ENCODE measurements at regions not wholly inside any gene's neighbourhood (a gene's known extent, or its start where the extent isn't known, plus 50 kb on each side); places are given as distances from the start of the nearest gene placed in this dataset.
"Not testable (repeated sequence)": the region's sequence is repeated elsewhere in the genome, so short reads cannot be mapped to it uniquely, and the experiment has no call there.

DNA sequence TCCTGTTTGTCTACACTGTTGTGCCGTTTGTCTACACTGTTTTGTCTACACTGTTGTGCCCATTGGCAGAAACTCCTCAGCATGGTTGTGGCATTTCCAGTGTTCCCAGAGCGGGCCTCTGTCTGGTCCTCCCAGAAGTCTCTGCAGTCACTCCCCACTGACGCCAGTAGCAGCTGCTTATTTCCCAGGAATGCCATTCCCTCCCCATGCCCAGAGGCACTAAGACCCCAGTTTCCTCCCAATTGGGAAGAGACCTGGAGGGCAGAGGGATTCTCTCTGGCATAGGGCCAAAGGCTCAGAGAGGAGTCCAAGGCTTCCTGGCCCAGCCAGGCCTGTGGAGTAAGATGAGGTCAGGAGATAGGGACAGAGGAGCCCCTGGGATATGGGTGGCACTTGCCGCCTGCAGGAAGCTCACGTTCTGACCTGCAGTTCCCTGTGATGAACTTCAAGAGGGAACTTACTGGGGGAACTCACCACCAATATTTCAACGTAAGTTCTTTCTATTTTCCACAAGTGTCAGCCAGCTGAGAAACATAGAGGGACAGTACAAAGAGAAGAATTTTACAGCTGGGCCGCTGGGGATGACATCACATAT, 69.1 kb downstream of the TNFAIP2 start:
- no peaks in the 10 kb centered on the region for H4K20me1 ChIP-seq (ENCODE audit: insufficient read depth, low read length, poor library complexity, severe bottlenecking)
- H3K27me3 ChIP-seq (ENCODE audit: insufficient read depth, low read length, poor library complexity, severe bottlenecking), result no peaks in the 10 kb centered on the region
- no peaks in the 10 kb centered on the region for H3K36me3 ChIP-seq (ENCODE audit: insufficient read depth, low read length)
- H2AFZ ChIP-seq (ENCODE audit: low read length), result no peak overlapping the region
- H3K9ac ChIP-seq (ENCODE audit: low read depth, low read length, poor library complexity, severe bottlenecking), result no peak overlapping the region
- H3K79me2 ChIP-seq (ENCODE audit: insufficient read depth, low read length), result no peaks in the 10 kb centered on the region
- no peak overlapping the region for H3K4me3 ChIP-seq (ENCODE audit: low read length, poor library complexity, severe bottlenecking)
- H3F3A ChIP-seq (ENCODE audit: low read depth), result no peaks in the 10 kb centered on the region
- no peaks in the 10 kb centered on the region for H3K9me2 ChIP-seq (replicated peaks; ENCODE audit: low read depth, low read length)
- TF ChIP-seq EZH2phosphoT487 (IDR thresholded peaks at IDR 0.05; ENCODE audit: borderline replicate concordance), result no peak
- TF ChIP-seq, protein P1, sequence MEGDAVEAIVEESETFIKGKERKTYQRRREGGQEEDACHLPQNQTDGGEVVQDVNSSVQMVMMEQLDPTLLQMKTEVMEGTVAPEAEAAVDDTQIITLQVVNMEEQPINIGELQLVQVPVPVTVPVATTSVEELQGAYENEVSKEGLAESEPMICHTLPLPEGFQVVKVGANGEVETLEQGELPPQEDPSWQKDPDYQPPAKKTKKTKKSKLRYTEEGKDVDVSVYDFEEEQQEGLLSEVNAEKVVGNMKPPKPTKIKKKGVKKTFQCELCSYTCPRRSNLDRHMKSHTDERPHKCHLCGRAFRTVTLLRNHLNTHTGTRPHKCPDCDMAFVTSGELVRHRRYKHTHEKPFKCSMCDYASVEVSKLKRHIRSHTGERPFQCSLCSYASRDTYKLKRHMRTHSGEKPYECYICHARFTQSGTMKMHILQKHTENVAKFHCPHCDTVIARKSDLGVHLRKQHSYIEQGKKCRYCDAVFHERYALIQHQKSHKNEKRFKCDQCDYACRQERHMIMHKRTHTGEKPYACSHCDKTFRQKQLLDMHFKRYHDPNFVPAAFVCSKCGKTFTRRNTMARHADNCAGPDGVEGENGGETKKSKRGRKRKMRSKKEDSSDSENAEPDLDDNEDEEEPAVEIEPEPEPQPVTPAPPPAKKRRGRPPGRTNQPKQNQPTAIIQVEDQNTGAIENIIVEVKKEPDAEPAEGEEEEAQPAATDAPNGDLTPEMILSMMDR (conservative IDR thresholded peaks at IDR 0.05; ENCODE audit: low read length), result no peak
- H3K4me2 ChIP-seq (ENCODE audit: low read depth, low read length, poor library complexity, severe bottlenecking), result no peak overlapping the region
- no peaks in the 10 kb centered on the region for H3K9me3 ChIP-seq (ENCODE audit: insufficient read depth, low read depth, low read length)
- H3K4me1 ChIP-seq (ENCODE audit: insufficient read depth, low read length, poor library complexity, severe bottlenecking), result no peaks in the 10 kb centered on the region

DNA sequence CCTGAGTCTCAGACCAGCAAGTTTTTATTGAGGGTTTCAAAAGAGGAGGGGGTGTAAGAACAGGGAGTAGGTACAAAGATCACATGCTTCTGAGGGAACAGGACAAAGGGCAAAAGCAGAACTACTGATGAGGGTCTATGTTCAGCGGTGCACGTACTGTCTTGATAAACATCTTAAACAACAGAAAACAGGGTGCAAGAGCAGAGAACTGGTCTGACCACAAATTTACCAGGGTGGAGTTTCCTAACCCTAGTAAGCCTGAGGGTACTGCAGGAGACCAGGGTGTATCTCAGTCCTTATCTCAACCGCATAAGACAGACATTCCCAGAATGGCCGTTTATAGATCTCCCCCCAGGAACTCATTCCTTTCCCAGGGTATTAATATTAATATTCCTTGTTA, 69.6 kb downstream of the TNFAIP2 start:
- H3K79me2 ChIP-seq (ENCODE audit: insufficient read depth, low read length); H3K36me3 ChIP-seq (ENCODE audit: insufficient read depth, low read length); H3K9me3 ChIP-seq (ENCODE audit: insufficient read depth, low read depth, low read length); H3K4me1 ChIP-seq (ENCODE audit: insufficient read depth, low read length, poor library complexity, severe bottlenecking); H3K9me2 ChIP-seq (replicated peaks; ENCODE audit: low read depth, low read length); H3K27me3 ChIP-seq (ENCODE audit: insufficient read depth, low read length, poor library complexity, severe bottlenecking); H3F3A ChIP-seq (ENCODE audit: low read depth); H2AFZ ChIP-seq (ENCODE audit: low read length); H3K9ac ChIP-seq (ENCODE audit: low read depth, low read length, poor library complexity, severe bottlenecking); H4K20me1 ChIP-seq (ENCODE audit: insufficient read depth, low read length, poor library complexity, severe bottlenecking); H3K4me2 ChIP-seq (ENCODE audit: low read depth, low read length, poor library complexity, severe bottlenecking); H3K4me3 ChIP-seq (ENCODE audit: low read length, poor library complexity, severe bottlenecking): not testable (repeated sequence)

DNA sequence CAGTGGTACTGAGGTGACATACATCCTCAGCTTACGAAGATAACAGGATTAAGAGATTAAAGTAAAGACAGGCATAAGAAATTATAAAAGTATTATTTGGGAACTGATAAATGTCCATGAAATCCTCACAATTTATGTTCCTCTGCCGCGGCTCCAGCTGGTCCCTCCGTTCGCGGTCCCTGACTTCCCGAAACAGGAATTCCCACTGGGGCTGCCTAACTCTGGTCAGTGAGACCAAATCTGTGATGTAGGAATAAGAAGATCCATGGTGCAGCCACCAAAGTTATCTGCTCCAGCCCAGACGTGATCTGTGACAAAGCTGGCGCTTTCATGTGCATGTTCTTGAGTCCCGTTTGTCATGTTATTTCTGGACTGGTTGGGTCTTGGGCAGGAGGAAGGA, 70.2 kb downstream of the TNFAIP2 start:
- not testable (repeated sequence) for H3K9ac ChIP-seq (ENCODE audit: low read depth, low read length, poor library complexity, severe bottlenecking); H3K4me3 ChIP-seq (ENCODE audit: low read length, poor library complexity, severe bottlenecking); H3K4me2 ChIP-seq (ENCODE audit: low read depth, low read length, poor library complexity, severe bottlenecking); H3K36me3 ChIP-seq (ENCODE audit: insufficient read depth, low read length); H3K27me3 ChIP-seq (ENCODE audit: insufficient read depth, low read length, poor library complexity, severe bottlenecking); H3K9me2 ChIP-seq (replicated peaks; ENCODE audit: low read depth, low read length); H3F3A ChIP-seq (ENCODE audit: low read depth); H3K4me1 ChIP-seq (ENCODE audit: insufficient read depth, low read length, poor library complexity, severe bottlenecking); H2AFZ ChIP-seq (ENCODE audit: low read length); H3K9me3 ChIP-seq (ENCODE audit: insufficient read depth, low read depth, low read length); H4K20me1 ChIP-seq (ENCODE audit: insufficient read depth, low read length, poor library complexity, severe bottlenecking); H3K79me2 ChIP-seq (ENCODE audit: insufficient read depth, low read length)

DNA sequence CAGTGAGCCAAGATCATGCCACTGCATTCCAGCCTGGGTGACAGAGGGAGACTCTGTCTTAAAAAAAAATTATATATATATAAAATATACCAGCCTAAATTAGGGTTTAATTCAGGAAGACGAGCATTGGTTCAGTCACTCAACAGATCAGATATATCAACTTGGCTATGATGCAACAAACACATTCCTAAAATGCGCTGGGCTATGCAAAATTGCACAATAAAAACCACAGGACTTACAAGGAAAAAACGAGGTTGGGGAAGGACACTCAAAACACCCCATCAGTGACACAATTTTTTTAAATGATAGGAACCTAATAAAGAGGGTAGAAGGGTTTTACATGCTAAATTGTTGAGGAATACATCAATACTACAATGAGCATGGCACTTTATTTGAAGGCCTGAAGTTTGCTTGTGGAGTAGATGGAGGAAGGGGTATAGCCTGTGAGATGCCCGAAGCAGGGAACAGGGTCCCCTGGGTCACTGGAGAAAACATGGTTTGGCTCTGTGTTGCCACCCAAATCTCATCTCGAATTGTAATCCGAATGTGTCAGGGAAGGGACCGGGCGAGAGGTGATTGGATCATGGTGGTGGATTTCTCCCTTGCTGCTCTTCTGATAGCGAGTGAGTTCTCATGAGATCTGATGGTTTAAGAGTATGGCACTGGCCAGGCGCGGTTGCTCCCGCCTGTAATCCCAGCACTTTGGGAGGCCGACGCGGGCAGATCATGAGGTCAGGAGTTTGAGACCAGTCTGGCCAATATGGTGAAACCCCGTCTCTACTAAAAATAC, 71.2 kb downstream of the TNFAIP2 start:
- H3K79me2 ChIP-seq (ENCODE audit: insufficient read depth, low read length), result no peaks in the 10 kb centered on the region
- no peaks in the 10 kb centered on the region for H3F3A ChIP-seq (ENCODE audit: low read depth)
- no peaks in the 10 kb centered on the region for H4K20me1 ChIP-seq (ENCODE audit: insufficient read depth, low read length, poor library complexity, severe bottlenecking)
- H3K9me2 ChIP-seq (replicated peaks; ENCODE audit: low read depth, low read length), result no peaks in the 10 kb centered on the region
- H2AFZ ChIP-seq (ENCODE audit: low read length), result no peak overlapping the region
- no peaks in the 10 kb centered on the region for H3K36me3 ChIP-seq (ENCODE audit: insufficient read depth, low read length)
- TF ChIP-seq, protein P1 (conservative IDR thresholded peaks at IDR 0.05; ENCODE audit: low read length), result no peak
- no peak for TF ChIP-seq EZH2phosphoT487 (IDR thresholded peaks at IDR 0.05; ENCODE audit: borderline replicate concordance)
- no peaks in the 10 kb centered on the region for H3K4me1 ChIP-seq (ENCODE audit: insufficient read depth, low read length, poor library complexity, severe bottlenecking)
- H3K4me3 ChIP-seq (ENCODE audit: low read length, poor library complexity, severe bottlenecking), result no peak overlapping the region
- no peaks in the 10 kb centered on the region for H3K27me3 ChIP-seq (ENCODE audit: insufficient read depth, low read length, poor library complexity, severe bottlenecking)
- no peak overlapping the region for H3K9ac ChIP-seq (ENCODE audit: low read depth, low read length, poor library complexity, severe bottlenecking)
- H3K9me3 ChIP-seq (ENCODE audit: insufficient read depth, low read depth, low read length), result no peaks in the 10 kb centered on the region
- H3K4me2 ChIP-seq (ENCODE audit: low read depth, low read length, poor library complexity, severe bottlenecking), result no peak overlapping the region
